ENCODE measurements at regions not wholly inside any gene's neighbourhood (a gene's known extent, or its start where the extent isn't known, plus 50 kb on each side); places are given as distances from the start of the nearest gene placed in this dataset.

GRCh38 chr14:73800970-73801515, 50.6 kb upstream of the PTGR2 start:
- no peak for DNase-seq (ENCODE audit: low read depth in 2 of 2)

GRCh38 chr14:73797543-73798265, 53.9 kb upstream of the PTGR2 start:
- no peak for DNase-seq (ENCODE audit: low read depth in 2 of 2)

- DNase-seq (ENCODE audit: low read depth in 2 of 2): no peak
Measured at GRCh38 chr14:73796893-73797542, 54.6 kb upstream of the PTGR2 start.

- no peak for DNase-seq (ENCODE audit: low read depth in 2 of 2)
Measured at GRCh38 chr14:73796415-73796814, 55.2 kb upstream of the PTGR2 start.

GRCh38 chr14:73795974-73796373, 55.7 kb upstream of the PTGR2 start:
- DNase-seq (ENCODE audit: low read depth in 2 of 2): peak in 1 of 2 experiments; percentile 37

GRCh38 chr14:73795466-73795865, 56.2 kb upstream of the PTGR2 start:
- no peak for DNase-seq (ENCODE audit: low read depth in 2 of 2)

GRCh38 chr14:73794146-73794545, 57.5 kb upstream of the PTGR2 start:
- DNase-seq (ENCODE audit: low read depth in 2 of 2): no peak

- DNase-seq (ENCODE audit: low read depth in 2 of 2): no peak
Measured at GRCh38 chr14:73792481-73792880, 59.1 kb upstream of the PTGR2 start.

- DNase-seq (ENCODE audit: low read depth in 2 of 2): peak; percentile 86 to 87
Measured at GRCh38 chr14:73789989-73790581, 61.5 kb upstream of the PTGR2 start.

- no peak for DNase-seq (ENCODE audit: low read depth in 2 of 2)
Measured at GRCh38 chr14:73788701-73789551, 62.7 kb upstream of the PTGR2 start.

GRCh38 chr14:73788317-73788598, 63.4 kb upstream of the PTGR2 start:
- DNase-seq (ENCODE audit: low read depth in 2 of 2): no peak

GRCh38 chr14:73787486-73788316, 63.9 kb upstream of the PTGR2 start:
- DNase-seq (ENCODE audit: low read depth in 2 of 2): no peak

GRCh38 chr14:73786636-73787485, 64.8 kb upstream of the PTGR2 start:
- DNase-seq (ENCODE audit: low read depth in 2 of 2): no peak

- DNase-seq (ENCODE audit: low read depth in 2 of 2): peak; percentile 74 to 77
Measured at GRCh38 chr14:73785834-73786635, 65.6 kb upstream of the PTGR2 start.

- peak; percentile 64 to 74 for DNase-seq (ENCODE audit: low read depth in 2 of 2)
Measured at GRCh38 chr14:73785336-73785833, 66.2 kb upstream of the PTGR2 start.

- no peak for DNase-seq (ENCODE audit: low read depth in 2 of 2)
Measured at GRCh38 chr14:73784988-73785313, 66.7 kb upstream of the PTGR2 start.

GRCh38 chr14:73784181-73784987, 67.2 kb upstream of the PTGR2 start:
- DNase-seq (ENCODE audit: low read depth in 2 of 2): no peak

- no peak for DNase-seq (ENCODE audit: low read depth in 2 of 2)
Measured at GRCh38 chr14:73783107-73783727, 68.4 kb upstream of the PTGR2 start.
